ENCODE measurements at regions not wholly inside any gene's neighbourhood (a gene's known extent, or its start where the extent isn't known, plus 50 kb on each side); places are given as distances from the start of the nearest gene placed in this dataset.

DNA sequence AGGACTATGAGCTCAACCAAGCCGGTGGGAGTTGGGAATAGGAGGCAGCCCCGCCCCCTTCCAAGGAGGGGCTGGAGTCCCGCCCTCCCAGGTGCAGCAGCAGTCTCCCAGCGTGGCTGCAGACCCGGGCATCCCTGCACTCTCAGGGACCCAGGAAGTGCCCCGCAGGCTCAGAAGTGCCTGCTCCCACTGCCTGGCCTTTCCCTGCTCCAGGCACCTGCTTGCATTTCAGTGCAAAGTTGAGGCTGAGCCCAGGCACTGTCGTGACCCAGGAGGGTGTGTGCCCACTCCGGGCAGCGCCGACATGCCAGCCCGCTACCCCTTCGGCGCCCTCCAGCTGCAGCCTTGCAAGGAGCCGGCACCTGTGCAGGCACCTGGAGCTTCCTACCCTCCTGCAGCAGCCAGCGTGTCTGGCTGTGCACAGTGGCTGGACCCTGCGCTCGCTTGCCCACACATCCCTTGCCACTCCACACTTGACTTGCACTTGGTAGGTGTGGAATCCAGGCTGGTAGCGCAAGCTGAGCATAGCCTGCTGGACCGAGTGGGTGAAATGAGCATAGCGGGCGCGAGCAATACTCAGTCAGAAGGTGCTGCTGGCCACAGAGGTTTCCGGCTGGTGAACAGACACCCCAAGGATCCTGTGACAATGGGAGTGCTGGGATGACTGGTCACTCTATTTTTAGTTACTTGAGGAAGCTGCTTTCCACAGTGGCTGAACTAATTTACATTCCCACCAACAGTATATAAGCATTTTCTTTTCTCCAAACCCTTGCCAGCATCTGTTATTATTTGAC is 236.3 kb downstream of the PCDH10 start:
- no peak overlapping the region for H4K8ac ChIP-seq (ENCODE audit: low read length)
- no peak overlapping the region for H3K14ac ChIP-seq (ENCODE audit: low read length in 2 of 2)
- no peak overlapping the region for H3K18ac ChIP-seq (ENCODE audit: low read depth in 1 of 2, low read length in 2 of 2)
- no peak overlapping the region for H3K27ac ChIP-seq (ENCODE audit: low read length, poor library complexity, severe bottlenecking)
- no peak overlapping the region for H3K23ac ChIP-seq (ENCODE audit: low read length in 2 of 2)
- H3K4me1 ChIP-seq (ENCODE audit: control insufficient read depth, insufficient read depth, low read depth, low read length): peaks cover under 1% of the 10 kb centered on the region
- DNase-seq: no peak
- no peak overlapping the region for H3K4me2 ChIP-seq (ENCODE audit: low read length, poor library complexity, severe bottlenecking)
- H3K9me3 ChIP-seq (ENCODE audit: control insufficient read depth, low read length): no peaks in the 10 kb centered on the region
- H3K27me3 ChIP-seq (ENCODE audit: control insufficient read depth in 1 of 2, insufficient read depth in 1 of 2, low read length in 2 of 2): no peaks in the 10 kb centered on the region
- 85% methylated on average over 23 of the region's 23 CpGs for WGBS
- H2AFZ ChIP-seq (ENCODE audit: low read depth, low read length): no peak overlapping the region
- no peak overlapping the region for H4K91ac ChIP-seq (ENCODE audit: low read length)
- H3K9ac ChIP-seq (ENCODE audit: low read length): no peak overlapping the region
- H3K36me3 ChIP-seq (ENCODE audit: control insufficient read depth in 1 of 2, insufficient read depth in 2 of 2, low read depth in 1 of 2, low read length in 2 of 2): no peaks in the 10 kb centered on the region
- H3K79me1 ChIP-seq (replicated peaks; ENCODE audit: low read length, poor library complexity, severe bottlenecking): no peaks in the 10 kb centered on the region
- H2AK5ac ChIP-seq (ENCODE audit: low read length, severe bottlenecking): no peak overlapping the region
- no peak overlapping the region for H2BK15ac ChIP-seq (ENCODE audit: low read depth, poor library complexity, severe bottlenecking)
- no peak overlapping the region for H2BK12ac ChIP-seq (ENCODE audit: low read length in 2 of 2)
- H2BK120ac ChIP-seq (ENCODE audit: low read depth, low read length): no peak overlapping the region
- no peak overlapping the region for H3K4me3 ChIP-seq (ENCODE audit: insufficient read depth in 1 of 2, low read depth in 1 of 2, low read length in 2 of 2)
- no peak overlapping the region for H2BK5ac ChIP-seq (ENCODE audit: low read depth, low read length, poor library complexity, severe bottlenecking)
- no peak overlapping the region for H3K4ac ChIP-seq (ENCODE audit: low read depth in 1 of 2, low read length in 2 of 2)

- no peak overlapping the region for H3K9ac ChIP-seq (ENCODE audit: low read length)
- no peak overlapping the region for H3K4me2 ChIP-seq (ENCODE audit: low read length, poor library complexity, severe bottlenecking)
- H3K23ac ChIP-seq (ENCODE audit: low read length in 2 of 2): no peak overlapping the region
- WGBS: 88% methylated on average over 21 of the region's 22 CpGs
- no peak overlapping the region for H3K18ac ChIP-seq (ENCODE audit: low read depth in 1 of 2, low read length in 2 of 2)
- H2BK120ac ChIP-seq (ENCODE audit: low read depth, low read length): no peak overlapping the region
- H3K9me3 ChIP-seq (ENCODE audit: control insufficient read depth, low read length): peaks cover 5% of the 10 kb centered on the region
- H3K36me3 ChIP-seq (ENCODE audit: control insufficient read depth in 1 of 2, insufficient read depth in 2 of 2, low read depth in 1 of 2, low read length in 2 of 2): no peaks in the 10 kb centered on the region
- H4K91ac ChIP-seq (ENCODE audit: low read length): no peak overlapping the region
- no peaks in the 10 kb centered on the region for H3K4me1 ChIP-seq (ENCODE audit: control insufficient read depth, insufficient read depth, low read depth, low read length)
- H2BK15ac ChIP-seq (ENCODE audit: low read depth, poor library complexity, severe bottlenecking): no peak overlapping the region
- no peak overlapping the region for H2BK5ac ChIP-seq (ENCODE audit: low read depth, low read length, poor library complexity, severe bottlenecking)
- H3K27ac ChIP-seq (ENCODE audit: low read length, poor library complexity, severe bottlenecking): no peak overlapping the region
- no peak overlapping the region for H2AFZ ChIP-seq (ENCODE audit: low read depth, low read length)
- no peak overlapping the region for H4K8ac ChIP-seq (ENCODE audit: low read length)
- H2AK5ac ChIP-seq (ENCODE audit: low read length, severe bottlenecking): no peak overlapping the region
- H3K4me3 ChIP-seq (ENCODE audit: insufficient read depth in 1 of 2, low read depth in 1 of 2, low read length in 2 of 2): no peak overlapping the region
- no peak for DNase-seq
- no peak overlapping the region for H3K4ac ChIP-seq (ENCODE audit: low read depth in 1 of 2, low read length in 2 of 2)
- no peaks in the 10 kb centered on the region for H3K79me1 ChIP-seq (replicated peaks; ENCODE audit: low read length, poor library complexity, severe bottlenecking)
- no peak overlapping the region for H3K14ac ChIP-seq (ENCODE audit: low read length in 2 of 2)
- no peaks in the 10 kb centered on the region for H3K27me3 ChIP-seq (ENCODE audit: control insufficient read depth in 1 of 2, insufficient read depth in 1 of 2, low read length in 2 of 2)
- H2BK12ac ChIP-seq (ENCODE audit: low read length in 2 of 2): no peak overlapping the region
These were observed 230.8 kb downstream of the PCDH10 start for GRCh38 chr4:133379681-133380438.

GRCh38 chr4:133377286-133377685 is 228.2 kb downstream of the PCDH10 start:
- Histone ChIP-seq H2BK120ac (ENCODE audit: low read depth, low read length) (no peak overlapping the region), H3K18ac (ENCODE audit: low read depth in 1 of 2, low read length in 2 of 2) (no peak overlapping the region), H3K4me3 (ENCODE audit: insufficient read depth in 1 of 2, low read depth in 1 of 2, low read length in 2 of 2) (no peak overlapping the region), H3K9ac (ENCODE audit: low read length) (no peak overlapping the region), H2AFZ (ENCODE audit: low read depth, low read length) (no peak overlapping the region), H3K79me1 (replicated peaks; ENCODE audit: low read length, poor library complexity, severe bottlenecking) (no peaks in the 10 kb centered on the region), H2BK12ac (ENCODE audit: low read length in 2 of 2) (no peak overlapping the region), H3K27me3 (ENCODE audit: control insufficient read depth in 1 of 2, insufficient read depth in 1 of 2, low read length in 2 of 2) (no peaks in the 10 kb centered on the region), H2AK5ac (ENCODE audit: low read length, severe bottlenecking) (no peak overlapping the region), H3K14ac (ENCODE audit: low read length in 2 of 2) (no peak overlapping the region), H3K4me2 (ENCODE audit: low read length, poor library complexity, severe bottlenecking) (no peak overlapping the region), H2BK15ac (ENCODE audit: low read depth, poor library complexity, severe bottlenecking) (no peak overlapping the region), H2BK5ac (ENCODE audit: low read depth, low read length, poor library complexity, severe bottlenecking) (no peak overlapping the region), H4K91ac (ENCODE audit: low read length) (no peak overlapping the region), H4K8ac (ENCODE audit: low read length) (no peak overlapping the region), H3K9me3 (ENCODE audit: control insufficient read depth, low read length) (peaks cover 7% of the 10 kb centered on the region), H3K23ac (ENCODE audit: low read length in 2 of 2) (no peak overlapping the region), H3K36me3 (ENCODE audit: control insufficient read depth in 1 of 2, insufficient read depth in 2 of 2, low read depth in 1 of 2, low read length in 2 of 2) (no peaks in the 10 kb centered on the region), H3K4ac (ENCODE audit: low read depth in 1 of 2, low read length in 2 of 2) (no peak overlapping the region), H3K4me1 (ENCODE audit: control insufficient read depth, insufficient read depth, low read depth, low read length) (no peaks in the 10 kb centered on the region), H3K27ac (ENCODE audit: low read length, poor library complexity, severe bottlenecking) (no peak overlapping the region)
- no peak for DNase-seq
- 81% methylated on average over 2 of the region's 2 CpGs for WGBS

- Histone ChIP-seq H3K4me2 (ENCODE audit: low read length, poor library complexity, severe bottlenecking) (no peak overlapping the region), H3K14ac (ENCODE audit: low read length in 2 of 2) (no peak overlapping the region), H3K18ac (ENCODE audit: low read depth in 1 of 2, low read length in 2 of 2) (no peak overlapping the region), H3K27ac (ENCODE audit: low read length, poor library complexity, severe bottlenecking) (no peak overlapping the region), H3K4me1 (ENCODE audit: control insufficient read depth, insufficient read depth, low read depth, low read length) (no peaks in the 10 kb centered on the region), H2AFZ (ENCODE audit: low read depth, low read length) (no peak overlapping the region), H2BK15ac (ENCODE audit: low read depth, poor library complexity, severe bottlenecking) (no peak overlapping the region), H3K4ac (ENCODE audit: low read depth in 1 of 2, low read length in 2 of 2) (no peak overlapping the region), H3K36me3 (ENCODE audit: control insufficient read depth in 1 of 2, insufficient read depth in 2 of 2, low read depth in 1 of 2, low read length in 2 of 2) (no peaks in the 10 kb centered on the region), H4K91ac (ENCODE audit: low read length) (no peak overlapping the region), H3K27me3 (ENCODE audit: control insufficient read depth in 1 of 2, insufficient read depth in 1 of 2, low read length in 2 of 2) (no peaks in the 10 kb centered on the region), H4K8ac (ENCODE audit: low read length) (no peak overlapping the region), H3K79me1 (replicated peaks; ENCODE audit: low read length, poor library complexity, severe bottlenecking) (no peaks in the 10 kb centered on the region), H2BK120ac (ENCODE audit: low read depth, low read length) (no peak overlapping the region), H3K23ac (ENCODE audit: low read length in 2 of 2) (no peak overlapping the region), H2BK5ac (ENCODE audit: low read depth, low read length, poor library complexity, severe bottlenecking) (no peak overlapping the region), H3K4me3 (ENCODE audit: insufficient read depth in 1 of 2, low read depth in 1 of 2, low read length in 2 of 2) (no peak overlapping the region), H3K9me3 (ENCODE audit: control insufficient read depth, low read length) (peaks cover 7% of the 10 kb centered on the region), H2BK12ac (ENCODE audit: low read length in 2 of 2) (no peak overlapping the region), H2AK5ac (ENCODE audit: low read length, severe bottlenecking) (no peak overlapping the region), H3K9ac (ENCODE audit: low read length) (no peak overlapping the region)
- WGBS: no CpG with 5 or more reads among the region's 2 CpGs
- no peak for DNase-seq
These were observed 223.6 kb downstream of the PCDH10 start for GRCh38 chr4:133372699-133373098.
